H9 (cell line): ENCODE measurements at regions not wholly inside any gene's neighbourhood (a gene's known extent, or its start where the extent isn't known, plus 50 kb on each side); places are given as distances from the start of the nearest gene placed in this dataset.

ENCODE experiments used
- DNase-seq: peaks from one replicate; pipeline ENCODE4 v3.0.0-alpha.2; 2017
- H2AFZ ChIP-seq: one replicate; pipeline ENCODE4 v1.6.1; 2013; ENCODE audit warnings: mild to moderate bottlenecking, low read length, control low read depth, moderate library complexity
- H2AK5ac ChIP-seq: 2 replicates; pipeline ENCODE4 v1.6.1; 2013; ENCODE audit warnings: low read length, control low read depth, mixed read lengths; ENCODE audit not compliant: insufficient read length
- H2BK120ac ChIP-seq: one replicate; pipeline ENCODE4 v1.6.1; 2013; ENCODE audit warnings: low read depth, mild to moderate bottlenecking, low read length, control low read depth, inconsistent platforms; ENCODE audit not compliant: poor library complexity, severe bottlenecking
- H2BK12ac ChIP-seq: 2 replicates; pipeline ENCODE4 v1.6.1; 2013; ENCODE audit warnings: low read length, control low read depth, mixed read lengths, low read depth; ENCODE audit not compliant: insufficient read length
- H2BK15ac ChIP-seq: 2 replicates; pipeline ENCODE4 v1.6.1; 2013; ENCODE audit warnings: low read depth, low read length, control low read depth
- H2BK20ac ChIP-seq: one replicate; pipeline ENCODE4 v1.6.1; 2013; ENCODE audit warnings: low read depth, mild to moderate bottlenecking, low read length, control low read depth, inconsistent platforms; ENCODE audit not compliant: poor library complexity, severe bottlenecking
- H2BK5ac ChIP-seq: 2 replicates; pipeline ENCODE4 v1.6.1; 2013; ENCODE audit warnings: low read length, control low read depth, mixed read lengths; ENCODE audit not compliant: insufficient read length
- H3K14ac ChIP-seq: 2 replicates; pipeline ENCODE4 v1.6.1; 2013; ENCODE audit warnings: low read length, control low read depth; ENCODE audit not compliant: insufficient read depth
- H3K18ac ChIP-seq: 2 replicates; pipeline ENCODE4 v1.6.1; 2013; ENCODE audit warnings: low read depth, mild to moderate bottlenecking, mixed read lengths, low read length, control low read depth; ENCODE audit not compliant: insufficient read length
- H3K23ac ChIP-seq: 2 replicates; pipeline ENCODE4 v1.6.1; 2013; ENCODE audit warnings: low read length, control low read depth, mixed read lengths, low read depth; ENCODE audit not compliant: insufficient read length
- H3K23me2 ChIP-seq: 2 replicates; pipeline ENCODE4 v1.6.1; 2013; ENCODE audit warnings: low read depth, mild to moderate bottlenecking, mixed read lengths, low read length, control low read depth; ENCODE audit not compliant: insufficient read length, poor library complexity, severe bottlenecking
- H3K27ac ChIP-seq: 2 replicates; pipeline ENCODE4 v1.5.1; 2013; ENCODE audit warnings: low read length, control low read depth, mixed read lengths, low read depth; ENCODE audit not compliant: insufficient read length
- H3K27me3 ChIP-seq: 2 replicates; pipeline ENCODE4 v1.6.1; 2013; ENCODE audit warnings: low read length, control low read depth, inconsistent platforms; ENCODE audit not compliant: insufficient read depth
- H3K4ac ChIP-seq: 2 replicates; pipeline ENCODE4 v1.6.1; 2013; ENCODE audit warnings: low read depth, mild to moderate bottlenecking, control low read depth, inconsistent platforms, low read length, moderate library complexity
- H3K4me1 ChIP-seq: 2 replicates; pipeline ENCODE4 v1.6.1; 2013; ENCODE audit warnings: low read length, control low read depth, inconsistent platforms; ENCODE audit not compliant: insufficient read depth
- H3K4me2 ChIP-seq: 2 replicates; pipeline ENCODE4 v1.6.1; 2013; ENCODE audit warnings: low read length, control low read depth, mixed read lengths; ENCODE audit not compliant: insufficient read length, insufficient read depth
- H3K56ac ChIP-seq: 2 replicates; pipeline ENCODE4 v1.6.1; 2013; ENCODE audit warnings: low read depth, mild to moderate bottlenecking, mixed read lengths, low read length, control low read depth; ENCODE audit not compliant: insufficient read length
- H3K79me1 ChIP-seq: 2 replicates; pipeline ENCODE4 v1.6.1; 2013; ENCODE audit warnings: low read depth, mild to moderate bottlenecking, moderate library complexity, low read length, control low read depth, inconsistent platforms; ENCODE audit not compliant: insufficient read depth, poor library complexity, severe bottlenecking
- H3K79me2 ChIP-seq: 2 replicates; pipeline ENCODE4 v1.6.1; 2013; ENCODE audit warnings: low read length, control low read depth, inconsistent platforms; ENCODE audit not compliant: insufficient read depth
- H3K9ac ChIP-seq: 2 replicates; pipeline ENCODE4 v1.6.1; 2013; ENCODE audit warnings: low read length, control low read depth, mixed read lengths; ENCODE audit not compliant: insufficient read length; ENCODE audit errors: extremely low read depth
- H3K9me3 ChIP-seq: one replicate; pipeline ENCODE4 v1.6.1; 2013; ENCODE audit warnings: low read depth, low read length, inconsistent platforms; ENCODE audit not compliant: control insufficient read depth
- H3T11ph ChIP-seq: one replicate; pipeline ENCODE4 v1.6.1; 2013; ENCODE audit warnings: mild to moderate bottlenecking, low read length, control low read depth, inconsistent platforms
- H4K20me1 ChIP-seq: one replicate; pipeline ENCODE4 v1.6.1; 2013; ENCODE audit not compliant: control insufficient read depth, insufficient read length, insufficient read depth
- H4K5ac ChIP-seq: 2 replicates; pipeline ENCODE4 v1.6.1; 2013; ENCODE audit warnings: low read depth, mild to moderate bottlenecking, mixed read lengths, low read length, control low read depth; ENCODE audit not compliant: insufficient read length
- H4K8ac ChIP-seq: replicated peaks from 2 replicates; pipeline ENCODE4 v1.6.1; 2013; ENCODE audit warnings: low read length, control low read depth, mixed read lengths, low read depth; ENCODE audit not compliant: insufficient read length
- H4K91ac ChIP-seq: 2 replicates; pipeline ENCODE4 v1.6.1; 2013; ENCODE audit warnings: low read depth, mild to moderate bottlenecking, moderate library complexity, mixed read lengths, low read length, control low read depth; ENCODE audit not compliant: insufficient read length
- H3K27ac Mint-ChIP-seq, 3 experiments: 2 replicates in 2 of 3; 3 replicates in 1 of 3; pipeline ENCODE4 v1.8.0; 2020 to 2021; ENCODE audit warnings: mixed read lengths in 3 of 3, mild to moderate bottlenecking in 1 of 3, moderate library complexity in 1 of 3
- H3K27me3 Mint-ChIP-seq: 2 replicates; pipeline ENCODE4 v1.8.0; 2021; ENCODE audit warnings: low read depth, mild to moderate bottlenecking, moderate library complexity, mixed read lengths
- H3K36me3 Mint-ChIP-seq, 3 experiments: 2 replicates in 2 of 3; 3 replicates in 1 of 3; pipeline ENCODE4 v1.8.0; 2020 to 2021; ENCODE audit warnings: low read depth in 3 of 3, mixed read lengths in 3 of 3; ENCODE audit not compliant: insufficient read depth in 1 of 3
- H3K4me1 Mint-ChIP-seq, 2 experiments: 2 replicates each; pipeline ENCODE4 v1.8.0; 2020; ENCODE audit warnings: mixed read lengths in 2 of 2
- H3K4me3 Mint-ChIP-seq, 2 experiments: 2 replicates in 1 of 2; 3 replicates in 1 of 2; pipeline ENCODE4 v1.8.0; 2020 to 2021; ENCODE audit warnings: mild to moderate bottlenecking in 2 of 2, mixed read lengths in 2 of 2, moderate library complexity in 1 of 2
- H3K9me3 Mint-ChIP-seq, 2 experiments: 2 replicates in 1 of 2; 3 replicates in 1 of 2; pipeline ENCODE4 v1.8.0; 2020; ENCODE audit warnings: mild to moderate bottlenecking in 2 of 2, mixed read lengths in 2 of 2, moderate library complexity in 1 of 2
- WGBS: extraction: QIAGEN DNeasy Blood & Tissue Kit; methylation state at CpG from one replicate; pipeline ENCODE4 v1.1.7; 2013; ENCODE audit warnings: missing lambda C conversion rate, low lambda C conversion rate, mixed read lengths; ENCODE audit not compliant: insufficient read length; ENCODE audit errors: extremely low coverage; 5-methylcytosine and 5-hydroxymethylcytosine counted together
- TF ChIP-seq, protein P1 (sequence below): fragments of 200-600 bp; sonication (generic); conservative IDR thresholded peaks from 3 replicates; pipeline ENCODE4 v1.8.0; 2021; ENCODE audit warnings: antibody characterized with exemption, mild to moderate bottlenecking

DNA sequence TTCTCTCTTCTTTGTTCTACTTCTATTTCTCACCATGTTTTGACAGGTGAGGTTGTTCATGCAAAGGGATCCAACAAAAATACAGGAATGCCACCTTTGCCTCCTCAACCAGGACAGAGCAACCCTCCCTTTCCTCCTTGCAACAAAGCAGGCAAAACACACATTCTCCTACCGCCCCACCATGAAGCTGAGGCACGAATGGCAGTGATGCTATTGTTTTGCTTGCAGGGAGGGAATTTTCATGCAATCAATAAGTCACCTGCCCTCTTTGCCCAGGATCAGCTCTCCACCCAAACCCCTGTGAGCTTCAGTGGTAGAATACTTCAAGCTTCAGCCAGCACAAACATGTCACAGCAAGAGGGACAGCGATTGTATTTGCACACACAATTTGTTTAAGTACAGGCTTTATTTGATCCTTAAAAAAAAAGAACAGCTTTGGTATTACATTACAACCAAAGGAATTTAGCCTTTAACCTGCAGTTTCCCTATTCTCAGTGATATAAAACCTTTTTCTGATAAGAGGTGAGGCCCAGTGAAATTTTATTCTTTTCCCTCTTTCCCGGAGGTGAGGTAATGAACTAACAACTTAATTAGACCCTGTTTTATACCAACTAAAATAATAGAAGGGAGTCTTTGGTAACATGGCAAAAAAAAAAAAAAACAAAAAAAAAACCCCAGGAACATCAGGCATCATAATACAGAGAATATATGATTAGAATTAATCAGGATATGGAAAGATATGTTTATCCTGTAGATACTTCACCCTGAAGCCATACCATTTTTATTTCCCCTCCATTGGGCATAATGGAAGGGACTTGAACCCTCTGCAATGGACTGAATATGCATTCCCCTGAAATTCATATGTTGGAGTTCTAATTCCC is 87.0 kb upstream of the EEA1 start:
- no peak overlapping the region for H3K27ac ChIP-seq
- H3K27ac Mint-ChIP-seq: no peak overlapping the region; a peak in 1 of 7 replicates
- TF ChIP-seq, protein P1, sequence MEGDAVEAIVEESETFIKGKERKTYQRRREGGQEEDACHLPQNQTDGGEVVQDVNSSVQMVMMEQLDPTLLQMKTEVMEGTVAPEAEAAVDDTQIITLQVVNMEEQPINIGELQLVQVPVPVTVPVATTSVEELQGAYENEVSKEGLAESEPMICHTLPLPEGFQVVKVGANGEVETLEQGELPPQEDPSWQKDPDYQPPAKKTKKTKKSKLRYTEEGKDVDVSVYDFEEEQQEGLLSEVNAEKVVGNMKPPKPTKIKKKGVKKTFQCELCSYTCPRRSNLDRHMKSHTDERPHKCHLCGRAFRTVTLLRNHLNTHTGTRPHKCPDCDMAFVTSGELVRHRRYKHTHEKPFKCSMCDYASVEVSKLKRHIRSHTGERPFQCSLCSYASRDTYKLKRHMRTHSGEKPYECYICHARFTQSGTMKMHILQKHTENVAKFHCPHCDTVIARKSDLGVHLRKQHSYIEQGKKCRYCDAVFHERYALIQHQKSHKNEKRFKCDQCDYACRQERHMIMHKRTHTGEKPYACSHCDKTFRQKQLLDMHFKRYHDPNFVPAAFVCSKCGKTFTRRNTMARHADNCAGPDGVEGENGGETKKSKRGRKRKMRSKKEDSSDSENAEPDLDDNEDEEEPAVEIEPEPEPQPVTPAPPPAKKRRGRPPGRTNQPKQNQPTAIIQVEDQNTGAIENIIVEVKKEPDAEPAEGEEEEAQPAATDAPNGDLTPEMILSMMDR: no peak
- no peak overlapping the region for H3K14ac ChIP-seq
- no peak overlapping the region for H2BK120ac ChIP-seq
- H3K4me3 Mint-ChIP-seq: no peak overlapping the region
- no peak overlapping the region for H2BK5ac ChIP-seq
- H3K4me1 ChIP-seq: peaks cover 3% of the 10 kb centered on the region; the same call in 1 of the 2 replicates
- H3K4ac ChIP-seq: no peak overlapping the region
- no peaks in the 10 kb centered on the region for H3K9me3 ChIP-seq
- no peaks in the 10 kb centered on the region for H3K23me2 ChIP-seq
- H3T11ph ChIP-seq: no peak overlapping the region
- no peak overlapping the region for H4K91ac ChIP-seq
- no peaks in the 10 kb centered on the region for H4K20me1 ChIP-seq
- H4K5ac ChIP-seq: no peak overlapping the region
- no peak overlapping the region for H2AK5ac ChIP-seq
- no peak overlapping the region for H3K23ac ChIP-seq
- no peak overlapping the region for H3K9ac ChIP-seq
- no peaks in the 10 kb centered on the region for H3K36me3 Mint-ChIP-seq
- H2BK20ac ChIP-seq: no peak overlapping the region
- no peak overlapping the region for H2BK12ac ChIP-seq
- no peak overlapping the region for H2BK15ac ChIP-seq
- H3K4me1 Mint-ChIP-seq: peaks cover 21 to 23% of the 10 kb centered on the region in 2 experiments
- no peaks in the 10 kb centered on the region for H3K79me1 ChIP-seq
- DNase-seq: no peak
- H2AFZ ChIP-seq: no peak overlapping the region
- H3K27me3 Mint-ChIP-seq: no peaks in the 10 kb centered on the region; the same call in 1 of the 2 replicates
- WGBS: no CpG with 5 or more reads among the region's 4 CpGs
- H3K79me2 ChIP-seq: no peaks in the 10 kb centered on the region
- H3K9me3 Mint-ChIP-seq: no peaks in the 10 kb centered on the region
- H3K4me2 ChIP-seq: no peak overlapping the region
- H3K56ac ChIP-seq: no peak overlapping the region
- H3K27me3 ChIP-seq: no peaks in the 10 kb centered on the region
- H4K8ac ChIP-seq: no peak overlapping the region
- H3K18ac ChIP-seq: no peak overlapping the region
